ENCODE measurements at regions not wholly inside any gene's neighbourhood (a gene's known extent, or its start where the extent isn't known, plus 50 kb on each side); places are given as distances from the start of the nearest gene placed in this dataset.

GRCh38 chr2:56816666-56817065 is 632.9 kb downstream of the CCDC85A start:
- Histone ChIP-seq H3K4me1 (ENCODE audit: control insufficient read depth, extremely low read depth, insufficient read depth, low read length) (no peaks in the 10 kb centered on the region), H3K79me2 (ENCODE audit: control insufficient read depth, insufficient read depth, low read length) (no peaks in the 10 kb centered on the region), H3K27ac (ENCODE audit: insufficient read depth, low read depth, low read length) (no peak overlapping the region), H3K9me1 (replicated peaks; ENCODE audit: control insufficient read depth, extremely low read depth, insufficient read depth, low read length) (no peaks in the 10 kb centered on the region), H3K4me2 (ENCODE audit: insufficient read depth, low read length) (no peak overlapping the region), H3K36me3 (ENCODE audit: control insufficient read depth in 2 of 2, extremely low read depth in 1 of 2, insufficient read depth in 2 of 2, low read length in 2 of 2) (no peaks in the 10 kb centered on the region), H4K20me1 (replicated peaks; ENCODE audit: control insufficient read depth, extremely low read depth, insufficient read depth, low read length) (no peaks in the 10 kb centered on the region), H3K4me3 (replicated peaks in 1 of 3; ENCODE audit: insufficient read depth in 1 of 3, low read depth in 1 of 3, low read length in 3 of 3) (no peak overlapping the region), H3K9me3 (replicated peaks; ENCODE audit: control insufficient read depth, insufficient read depth, low read length) (no peaks in the 10 kb centered on the region), H3K27me3 (ENCODE audit: control insufficient read depth in 2 of 2, insufficient read depth in 2 of 2, low read length in 2 of 2) (no peaks in the 10 kb centered on the region), H3K9ac (replicated peaks; ENCODE audit: extremely low read depth, insufficient read depth, low read length) (no peak overlapping the region), H2AFZ (ENCODE audit: low read depth, low read length) (no peak overlapping the region)
- dilution Hi-C loops (cut with MboI; ENCODE audit: extremely low pct_ligation_motif_present, low sequenced_read_pairs), result no loop called here
- CTCF ChIA-PET, result no interaction called here
- POLR2A ChIA-PET, result no interaction called here
- DNase-seq (ENCODE audit: low read depth, low spot score), result no peak
- TF ChIP-seq MAX (IDR thresholded peaks at IDR 0.05; ENCODE audit: insufficient read depth, insufficient read length), result no peak
- no peak for TF ChIP-seq EZH2 (IDR thresholded peaks at IDR 0.05; ENCODE audit: borderline replicate concordance, low read depth, low read length, severe bottlenecking)
- TF ChIP-seq JUN (IDR thresholded peaks at IDR 0.05; ENCODE audit: borderline replicate concordance, insufficient read depth, insufficient read length, low read depth), result no peak
- no peak for TF ChIP-seq POLR2AphosphoS5 (IDR thresholded peaks at IDR 0.05; ENCODE audit: insufficient read depth, low read depth, low read length)
- no peak for TF ChIP-seq POLR2A (IDR thresholded peaks at IDR 0.05; ENCODE audit: low read depth, low read length)
- TF ChIP-seq CTCF (IDR thresholded peaks at IDR 0.05; ENCODE audit: extremely low read depth in 1 of 2, insufficient read depth in 1 of 2, low read depth in 1 of 2, low read length in 2 of 2), result no peak
- TF ChIP-seq GATA2 (IDR thresholded peaks at IDR 0.05; ENCODE audit: insufficient read depth, insufficient read length, low read depth, low read length), result no peak
- TF ChIP-seq MYC (IDR thresholded peaks at IDR 0.05; ENCODE audit: low read depth, low read length), result no peak
- no peak for TF ChIP-seq FOS (IDR thresholded peaks at IDR 0.05; ENCODE audit: borderline replicate concordance, insufficient read depth, low read length)
- BruUV-seq (replicated peaks), result no TSS peak
- intact Hi-C loops (cut with micrococcal nuclease), result no loop called here
- no peak for FAIRE-seq

Data from endothelial cell of umbilical vein (primary cell).